ENCODE measurements at regions not wholly inside any gene's neighbourhood (a gene's known extent, or its start where the extent isn't known, plus 50 kb on each side); places are given as distances from the start of the nearest gene placed in this dataset.

GRCh38 chr6:126716826-126717509 lies 377.1 kb downstream of the CENPW start:
- no peak for DNase-seq (ENCODE audit: low read depth)
- TF ChIP-seq CTCF (IDR thresholded peaks at IDR 0.05; ENCODE audit: control insufficient read depth, insufficient read depth, low read depth, low read length, missing control alignments), result no peak

GRCh38 chr6:126718600-126719327 lies 378.8 kb downstream of the CENPW start:
- no peak for TF ChIP-seq CTCF (IDR thresholded peaks at IDR 0.05; ENCODE audit: control insufficient read depth, insufficient read depth, low read depth, low read length, missing control alignments)
- no peak for DNase-seq (ENCODE audit: low read depth)
- no peak overlapping the region for H3K4me3 ChIP-seq (ENCODE audit: control insufficient read depth, low read depth, low read length)

More at GRCh38 chr6:126716826-126717509, 377.1 kb downstream of the CENPW start:
- no peak overlapping the region for H3K4me3 ChIP-seq (ENCODE audit: control insufficient read depth, low read depth, low read length)

- no peak for TF ChIP-seq CTCF (IDR thresholded peaks at IDR 0.05; ENCODE audit: control insufficient read depth, insufficient read depth, low read depth, low read length, missing control alignments)
- no peak overlapping the region for H3K4me3 ChIP-seq (ENCODE audit: control insufficient read depth, low read depth, low read length)
- DNase-seq (ENCODE audit: low read depth), result peak; percentile 7
Measured at GRCh38 chr6:126720304-126720703, 380.4 kb downstream of the CENPW start.

DNA sequence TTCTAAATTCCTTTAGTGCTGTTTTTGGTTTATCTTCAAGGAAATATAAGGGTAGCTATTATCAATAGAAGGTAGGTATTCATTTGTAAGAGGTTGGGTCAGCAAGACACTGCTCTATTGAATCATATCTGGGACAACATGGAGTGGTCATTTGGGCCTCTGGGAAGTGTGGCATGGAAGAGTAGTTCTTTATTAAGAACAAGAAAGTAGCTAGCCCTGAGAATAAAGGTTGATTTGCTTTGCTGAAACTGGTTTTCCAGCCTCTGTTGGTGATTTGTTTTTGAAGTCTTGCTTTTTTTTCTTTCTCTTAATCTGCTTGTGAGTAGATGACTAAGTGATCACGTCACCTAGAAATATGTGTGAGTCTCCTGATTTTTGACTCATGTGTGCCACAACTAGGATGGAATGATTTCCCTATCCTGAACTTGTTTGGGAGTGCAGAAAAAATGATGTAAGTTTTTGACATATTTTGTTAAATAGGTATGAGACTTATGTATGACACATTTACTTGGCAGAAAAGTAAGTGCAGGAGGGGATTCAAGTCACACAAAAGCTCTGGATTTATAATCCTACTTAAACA lies 381.8 kb downstream of the CENPW start:
- peak; percentile 73 for DNase-seq (ENCODE audit: low read depth)
- no peak for TF ChIP-seq CTCF (IDR thresholded peaks at IDR 0.05; ENCODE audit: control insufficient read depth, insufficient read depth, low read depth, low read length, missing control alignments)
- H3K4me3 ChIP-seq (ENCODE audit: control insufficient read depth, low read depth, low read length), result no peak overlapping the region

DNA sequence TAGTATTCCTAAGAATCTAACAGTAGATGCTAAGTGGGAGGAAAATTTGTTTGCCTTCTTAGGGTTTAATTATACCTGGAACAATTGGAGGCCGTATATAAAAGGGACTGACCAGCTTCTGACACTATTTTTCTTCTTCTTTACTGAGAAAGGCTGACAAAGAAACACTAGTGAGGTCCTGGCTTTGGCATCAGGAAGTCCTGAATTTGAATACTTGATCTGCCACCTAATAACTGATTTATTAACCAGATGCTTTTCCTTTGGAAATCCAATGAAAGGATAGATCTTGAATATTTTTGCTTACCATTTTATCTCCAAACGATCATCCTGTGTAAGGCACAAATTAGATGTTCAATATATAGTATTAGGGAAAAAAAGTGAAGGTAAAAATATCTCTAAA lies 382.5 kb downstream of the CENPW start:
- TF ChIP-seq CTCF (IDR thresholded peaks at IDR 0.05; ENCODE audit: control insufficient read depth, insufficient read depth, low read depth, low read length, missing control alignments), result no peak
- no peak overlapping the region for H3K4me3 ChIP-seq (ENCODE audit: control insufficient read depth, low read depth, low read length)
- DNase-seq (ENCODE audit: low read depth), result no peak

DNA sequence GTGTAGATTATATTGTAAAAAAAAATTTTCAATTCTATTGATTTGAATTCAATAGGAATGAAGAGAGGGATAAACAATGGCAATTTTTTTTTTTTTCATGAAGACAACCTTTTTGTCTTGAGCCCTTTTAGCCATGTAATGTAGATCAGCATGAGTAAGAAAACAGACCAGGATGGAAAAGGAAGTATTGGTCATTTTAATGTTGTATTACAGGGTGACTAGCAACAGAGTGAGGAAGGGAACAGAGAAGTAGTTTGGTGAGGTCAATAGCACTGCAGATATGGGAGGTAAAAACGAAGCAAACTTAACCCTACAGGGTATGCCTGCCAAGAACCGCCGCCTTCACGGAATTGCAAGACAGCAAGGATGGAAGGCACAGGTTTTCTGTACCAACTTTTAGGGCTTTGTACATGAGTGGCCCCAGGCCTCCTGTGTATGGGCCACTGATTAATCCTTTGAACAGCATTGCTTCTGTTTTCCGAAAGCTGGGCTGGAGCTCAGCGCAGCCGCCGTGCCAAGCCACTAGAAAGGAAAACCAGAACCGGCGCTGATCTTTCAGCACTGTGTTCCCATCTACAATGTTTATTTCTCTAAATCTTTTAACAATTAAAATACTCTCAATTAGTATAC lies 383.7 kb downstream of the CENPW start:
- TF ChIP-seq CTCF (IDR thresholded peaks at IDR 0.05; ENCODE audit: control insufficient read depth, insufficient read depth, low read depth, low read length, missing control alignments), result no peak
- H3K4me3 ChIP-seq (ENCODE audit: control insufficient read depth, low read depth, low read length), result peak overlapping the region; percentile 22; the same call in 1 of the 2 replicates
- no peak for DNase-seq (ENCODE audit: low read depth)

Measured in AG09309 (cell line).